ENCODE measurements at regions not wholly inside any gene's neighbourhood (a gene's known extent, or its start where the extent isn't known, plus 50 kb on each side); places are given as distances from the start of the nearest gene placed in this dataset.

DNA sequence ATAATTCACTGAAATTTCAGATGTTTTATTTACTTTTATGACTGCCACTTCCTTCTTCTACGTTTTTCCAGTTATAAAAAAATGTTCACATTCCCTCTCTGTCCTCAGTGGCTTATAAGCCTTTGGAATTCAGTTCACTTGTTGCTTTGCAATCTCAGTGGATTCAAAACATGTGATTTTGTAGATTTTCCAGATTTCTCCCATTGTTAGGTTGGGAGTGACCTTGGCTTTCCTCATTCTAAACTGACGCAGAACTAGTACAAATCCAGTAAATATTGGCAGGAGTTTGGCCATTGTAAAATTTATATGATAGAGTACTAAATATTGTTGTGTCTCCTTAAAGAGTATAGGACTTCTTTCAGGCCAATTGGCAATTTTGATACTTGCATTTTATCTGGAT is 812.3 kb upstream of the ROBO1 start:
- Mint-ChIP-seq H3K36me3 (ENCODE audit: low read depth) (no peaks in the 10 kb centered on the region), H3K27me3 (no peaks in the 10 kb centered on the region), H3K4me1 (no peaks in the 10 kb centered on the region), H3K27ac (no peak overlapping the region), H3K4me3 (no peak overlapping the region), H3K9me3 (peaks cover 13% of the 10 kb centered on the region)
- ChIA-PET POLR2A (no interaction called here), CTCF (no interaction called here)
- no peak for DNase-seq

DNA sequence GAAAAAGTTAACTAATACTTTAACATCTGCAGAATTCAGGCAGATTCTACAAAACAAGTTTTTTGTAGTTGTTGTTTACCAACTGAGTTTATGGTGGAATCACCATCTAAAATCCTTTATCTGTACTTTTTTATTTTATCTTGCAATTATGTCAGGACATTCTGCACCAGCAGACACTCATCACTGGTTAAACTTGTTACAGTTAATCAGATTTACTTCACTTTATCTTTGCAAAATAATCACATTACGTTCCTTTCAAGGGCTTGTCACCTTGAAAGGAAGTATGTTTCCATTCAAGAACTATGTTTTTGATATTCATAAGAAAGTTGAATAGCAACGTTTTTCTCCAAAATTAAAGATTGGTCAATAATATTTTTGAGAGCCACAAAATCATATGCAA is 796.6 kb upstream of the ROBO1 start:
- DNase-seq: no peak
- H3K9me3 Mint-ChIP-seq: peaks cover 2% of the 10 kb centered on the region
- POLR2A ChIA-PET: no interaction called here
- H3K4me3 Mint-ChIP-seq: no peak overlapping the region
- CTCF ChIA-PET: no interaction called here
- H3K27me3 Mint-ChIP-seq: no peaks in the 10 kb centered on the region
- no peaks in the 10 kb centered on the region for H3K36me3 Mint-ChIP-seq (ENCODE audit: low read depth)
- no peak overlapping the region for H3K27ac Mint-ChIP-seq
- no peaks in the 10 kb centered on the region for H3K4me1 Mint-ChIP-seq

DNA sequence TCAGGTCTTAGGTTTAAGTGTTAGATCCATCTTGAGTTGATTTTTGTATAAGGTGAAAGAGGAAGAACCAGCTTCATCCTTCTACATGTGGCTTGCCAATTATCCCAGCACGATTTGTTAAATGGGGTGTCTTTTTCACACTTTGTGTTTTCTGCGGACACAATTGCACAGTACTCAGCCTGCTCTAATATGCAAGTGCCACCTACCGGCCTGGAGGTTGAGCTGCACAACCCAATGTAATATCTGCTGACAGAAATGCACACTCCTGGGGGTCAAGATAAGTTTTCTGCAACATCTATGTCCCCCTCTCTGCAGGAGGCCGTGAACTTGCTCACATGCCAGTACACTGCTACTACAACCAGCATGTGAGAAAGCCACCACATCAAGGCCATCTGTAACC is 791.9 kb upstream of the ROBO1 start:
- POLR2A ChIA-PET: no interaction called here

DNA sequence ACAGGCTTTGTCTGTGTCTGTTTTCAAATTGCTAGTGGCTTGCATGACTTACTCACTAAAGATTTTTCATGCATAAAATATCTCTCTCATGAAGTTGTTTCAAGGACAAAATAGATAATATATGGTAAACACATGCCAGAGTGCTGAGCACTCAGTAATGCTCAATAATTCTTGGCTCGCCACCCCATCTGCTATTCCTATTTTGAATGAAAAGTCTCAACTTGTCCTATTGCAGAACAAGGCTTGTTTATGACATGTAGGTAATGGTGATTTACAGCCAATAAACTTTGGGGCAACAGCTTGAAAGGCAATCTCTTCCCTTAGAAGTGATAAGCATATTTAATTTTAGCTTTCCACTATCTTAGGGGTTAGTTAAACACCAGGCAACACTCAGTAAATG is 789.0 kb upstream of the ROBO1 start:
- POLR2A ChIA-PET: no interaction called here
- CTCF ChIA-PET: no interaction called here
- Mint-ChIP-seq H3K27ac (no peak overlapping the region), H3K4me1 (no peaks in the 10 kb centered on the region), H3K27me3 (no peaks in the 10 kb centered on the region), H3K4me3 (no peak overlapping the region), H3K36me3 (ENCODE audit: low read depth) (no peaks in the 10 kb centered on the region), H3K9me3 (peaks cover 5% of the 10 kb centered on the region)
- no peak for DNase-seq

More for the DNA sequence above, 791.9 kb upstream of the ROBO1 start:
- H3K9me3 Mint-ChIP-seq: peaks cover 5% of the 10 kb centered on the region
- no peaks in the 10 kb centered on the region for H3K4me1 Mint-ChIP-seq
- H3K27me3 Mint-ChIP-seq: no peaks in the 10 kb centered on the region
- CTCF ChIA-PET: no interaction called here
- no peak for DNase-seq
- H3K36me3 Mint-ChIP-seq (ENCODE audit: low read depth): no peaks in the 10 kb centered on the region
- no peak overlapping the region for H3K27ac Mint-ChIP-seq
- H3K4me3 Mint-ChIP-seq: no peak overlapping the region

DNA sequence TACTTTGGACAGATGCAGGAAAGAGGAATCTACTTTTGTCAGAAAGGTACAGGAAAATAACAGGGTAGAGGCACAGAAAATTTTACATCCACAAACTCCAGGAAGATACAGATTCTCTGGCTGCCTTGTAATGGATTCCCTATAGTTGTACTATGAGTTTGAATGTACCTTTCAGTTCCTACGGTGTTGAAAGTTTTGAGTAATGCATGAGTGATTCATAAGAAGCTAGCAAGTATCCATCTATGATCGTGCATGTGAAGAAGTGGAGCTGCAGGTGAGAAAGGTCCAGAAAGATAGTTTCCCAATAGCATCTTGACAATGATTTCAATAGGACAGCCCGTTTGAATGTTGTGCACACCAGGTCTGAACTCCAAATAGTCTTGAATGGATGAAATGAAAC is 786.5 kb upstream of the ROBO1 start:
- ChIA-PET POLR2A (no interaction called here), CTCF (no interaction called here)
- Mint-ChIP-seq H3K9me3 (peaks cover 3% of the 10 kb centered on the region), H3K27me3 (no peaks in the 10 kb centered on the region), H3K4me1 (no peaks in the 10 kb centered on the region), H3K36me3 (ENCODE audit: low read depth) (no peaks in the 10 kb centered on the region), H3K27ac (no peak overlapping the region), H3K4me3 (no peak overlapping the region)
- no peak for DNase-seq

- CTCF ChIA-PET: no interaction called here
- no peaks in the 10 kb centered on the region for H3K9me3 Mint-ChIP-seq
These were observed 785.4 kb upstream of the ROBO1 start for GRCh38 chr3:80553211-80553610.

GRCh38 chr3:80550174-80550573 is 782.4 kb upstream of the ROBO1 start:
- DNase-seq: no peak
- Mint-ChIP-seq H3K4me1 (no peaks in the 10 kb centered on the region), H3K9me3 (no peaks in the 10 kb centered on the region), H3K36me3 (ENCODE audit: low read depth) (no peaks in the 10 kb centered on the region), H3K27me3 (no peaks in the 10 kb centered on the region), H3K4me3 (no peak overlapping the region), H3K27ac (no peak overlapping the region)
- ChIA-PET CTCF (no interaction called here), POLR2A (no interaction called here)

More at GRCh38 chr3:80553211-80553610, 785.4 kb upstream of the ROBO1 start:
- POLR2A ChIA-PET: no interaction called here
- Mint-ChIP-seq H3K27ac (no peak overlapping the region), H3K4me1 (no peaks in the 10 kb centered on the region), H3K4me3 (no peak overlapping the region), H3K27me3 (no peaks in the 10 kb centered on the region), H3K36me3 (ENCODE audit: low read depth) (no peaks in the 10 kb centered on the region)
- no peak for DNase-seq

GRCh38 chr3:80549173-80549572 is 781.4 kb upstream of the ROBO1 start:
- Mint-ChIP-seq H3K4me3 (no peak overlapping the region), H3K27ac (no peak overlapping the region)
- CTCF ChIA-PET: no interaction called here

GRCh38 chr3:80543154-80543553 is 775.4 kb upstream of the ROBO1 start:
- CTCF ChIA-PET: no interaction called here
- no peaks in the 10 kb centered on the region for H3K27me3 Mint-ChIP-seq

More at GRCh38 chr3:80549173-80549572, 781.4 kb upstream of the ROBO1 start:
- H3K9me3 Mint-ChIP-seq: peaks cover 2% of the 10 kb centered on the region
- DNase-seq: no peak
- POLR2A ChIA-PET: no interaction called here
- no peaks in the 10 kb centered on the region for H3K27me3 Mint-ChIP-seq
- H3K4me1 Mint-ChIP-seq: no peaks in the 10 kb centered on the region
- no peaks in the 10 kb centered on the region for H3K36me3 Mint-ChIP-seq (ENCODE audit: low read depth)

GRCh38 chr3:80542456-80542855 is 774.7 kb upstream of the ROBO1 start:
- POLR2A ChIA-PET: no interaction called here
- CTCF ChIA-PET: no interaction called here
- H3K4me3 Mint-ChIP-seq: no peak overlapping the region
- H3K4me1 Mint-ChIP-seq: no peaks in the 10 kb centered on the region
- peaks cover 9% of the 10 kb centered on the region for H3K9me3 Mint-ChIP-seq
- no peak overlapping the region for H3K27ac Mint-ChIP-seq
- no peak for DNase-seq
- H3K36me3 Mint-ChIP-seq (ENCODE audit: low read depth): no peaks in the 10 kb centered on the region
- H3K27me3 Mint-ChIP-seq: no peaks in the 10 kb centered on the region

More at GRCh38 chr3:80543154-80543553, 775.4 kb upstream of the ROBO1 start:
- H3K4me1 Mint-ChIP-seq: no peaks in the 10 kb centered on the region
- no peak overlapping the region for H3K4me3 Mint-ChIP-seq
- no peak for DNase-seq
- peaks cover 9% of the 10 kb centered on the region for H3K9me3 Mint-ChIP-seq
- POLR2A ChIA-PET: no interaction called here
- H3K27ac Mint-ChIP-seq: no peak overlapping the region
- no peaks in the 10 kb centered on the region for H3K36me3 Mint-ChIP-seq (ENCODE audit: low read depth)

DNA sequence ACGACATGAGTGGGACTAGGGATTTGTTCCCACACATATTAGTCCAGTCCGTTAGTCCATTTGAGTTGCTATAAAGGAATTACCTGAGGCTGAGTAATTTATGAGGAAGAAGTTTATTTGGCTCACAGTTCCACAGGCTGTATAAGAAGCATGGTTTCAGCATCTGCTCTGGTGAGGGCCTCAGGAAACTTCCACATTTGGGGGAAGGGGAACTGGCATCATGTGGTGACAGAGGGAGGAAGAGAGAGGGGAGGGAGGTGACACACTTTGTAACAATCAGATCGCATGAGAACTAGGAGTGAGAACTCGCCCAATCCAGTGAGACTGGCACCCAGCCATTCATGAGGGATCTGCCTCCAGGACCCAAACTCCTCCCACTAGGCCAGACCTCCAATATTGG is 769.9 kb upstream of the ROBO1 start:
- no peak for DNase-seq
- H3K4me1 Mint-ChIP-seq: no peaks in the 10 kb centered on the region
- H3K4me3 Mint-ChIP-seq: no peak overlapping the region
- H3K27ac Mint-ChIP-seq: no peak overlapping the region
- no peaks in the 10 kb centered on the region for H3K36me3 Mint-ChIP-seq (ENCODE audit: low read depth)
- no peaks in the 10 kb centered on the region for H3K27me3 Mint-ChIP-seq
- ChIA-PET POLR2A (no interaction called here), CTCF (no interaction called here)
- H3K9me3 Mint-ChIP-seq: peaks cover 15% of the 10 kb centered on the region

DNA sequence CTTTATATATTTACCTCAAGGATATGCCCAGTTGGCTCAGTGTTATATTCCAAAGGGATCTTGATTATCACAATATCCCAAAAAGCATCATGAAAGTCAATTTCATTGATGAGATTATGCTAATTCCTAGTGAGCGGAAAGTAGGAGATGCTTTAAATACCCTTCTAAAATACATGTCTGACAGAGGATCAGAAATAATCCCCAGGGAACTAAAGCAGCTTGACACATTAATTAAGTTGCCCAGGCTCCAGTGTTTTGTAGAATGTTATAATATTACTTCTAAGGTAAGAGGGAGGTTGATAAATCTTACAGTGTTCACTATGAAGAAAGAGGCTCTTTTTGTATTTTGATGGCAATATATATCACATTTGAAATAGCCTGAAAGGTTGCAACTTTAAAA is 767.5 kb upstream of the ROBO1 start:
- Mint-ChIP-seq H3K27me3 (no peaks in the 10 kb centered on the region), H3K4me1 (no peaks in the 10 kb centered on the region), H3K4me3 (no peak overlapping the region), H3K27ac (no peak overlapping the region), H3K9me3 (peaks cover 12% of the 10 kb centered on the region), H3K36me3 (ENCODE audit: low read depth) (no peaks in the 10 kb centered on the region)
- POLR2A ChIA-PET: no interaction called here
- CTCF ChIA-PET: no interaction called here
- no peak for DNase-seq

GRCh38 chr3:80533553-80533952 is 765.8 kb upstream of the ROBO1 start:
- no peaks in the 10 kb centered on the region for H3K4me1 Mint-ChIP-seq
- ChIA-PET CTCF (no interaction called here), POLR2A (no interaction called here)
- H3K27ac Mint-ChIP-seq: no peak overlapping the region
- H3K9me3 Mint-ChIP-seq: peaks cover 9% of the 10 kb centered on the region
- no peaks in the 10 kb centered on the region for H3K36me3 Mint-ChIP-seq (ENCODE audit: low read depth)
- no peak for DNase-seq
- no peak overlapping the region for H3K4me3 Mint-ChIP-seq
- H3K27me3 Mint-ChIP-seq: no peaks in the 10 kb centered on the region

DNA sequence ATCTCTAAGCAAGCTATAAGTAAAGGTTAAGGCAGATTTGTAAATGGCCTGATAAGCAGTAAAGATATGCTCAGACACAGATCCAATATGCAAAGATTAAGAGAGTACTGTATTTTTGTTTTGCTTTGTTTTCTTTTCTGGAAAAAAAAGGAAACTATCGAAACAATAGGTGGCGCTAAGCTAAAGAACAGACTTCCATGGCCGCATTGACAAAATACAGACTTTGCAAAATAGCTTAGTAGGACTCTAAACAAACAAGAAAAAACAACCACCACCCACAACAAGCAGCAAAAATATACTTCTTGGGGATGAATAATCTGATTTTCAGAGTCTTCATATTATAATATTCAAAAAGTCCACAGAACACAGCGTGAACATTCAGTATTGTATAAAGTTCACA is 758.4 kb upstream of the ROBO1 start:
- no peaks in the 10 kb centered on the region for H3K4me1 Mint-ChIP-seq
- no peak overlapping the region for H3K27ac Mint-ChIP-seq
- no peak overlapping the region for H3K4me3 Mint-ChIP-seq
- ChIA-PET POLR2A (no interaction called here), CTCF (no interaction called here)
- peaks cover 3% of the 10 kb centered on the region for H3K9me3 Mint-ChIP-seq
- H3K36me3 Mint-ChIP-seq (ENCODE audit: low read depth): no peaks in the 10 kb centered on the region
- DNase-seq: no peak
- H3K27me3 Mint-ChIP-seq: no peaks in the 10 kb centered on the region

DNA sequence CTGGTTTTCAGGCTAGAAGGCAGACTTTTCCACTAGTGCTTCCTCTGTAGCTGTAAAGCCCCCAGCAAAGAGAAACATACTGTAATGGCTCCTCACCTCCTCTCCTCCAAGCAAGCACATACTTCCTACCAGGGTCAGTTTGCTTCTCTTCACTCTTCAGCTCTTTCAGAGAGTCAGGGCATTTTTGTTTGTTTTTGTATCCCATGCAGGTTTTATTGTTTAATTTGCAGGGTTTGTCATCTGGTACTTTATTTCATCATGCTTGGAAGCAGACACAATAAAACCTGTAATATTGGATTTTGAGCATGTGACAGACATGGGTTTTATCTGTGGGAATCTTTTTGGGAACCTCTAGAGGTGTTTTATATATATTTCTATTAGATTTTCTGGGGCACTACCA is 753.3 kb upstream of the ROBO1 start:
- Mint-ChIP-seq H3K4me1 (no peaks in the 10 kb centered on the region), H3K36me3 (ENCODE audit: low read depth) (no peaks in the 10 kb centered on the region), H3K9me3 (peaks cover 4% of the 10 kb centered on the region), H3K4me3 (no peak overlapping the region), H3K27me3 (no peaks in the 10 kb centered on the region), H3K27ac (no peak overlapping the region)
- DNase-seq: no peak
- CTCF ChIA-PET: no interaction called here
- POLR2A ChIA-PET: no interaction called here

Measured in activated CD4-positive, alpha-beta T cell treated with anti-CD3 and anti-CD28 coated beads, Interleukin-2, amount 10 ng/mL, durations not matched to agents 7 days and 5 days (primary cell).